ENCODE measurements at regions not wholly inside any gene's neighbourhood (a gene's known extent, or its start where the extent isn't known, plus 50 kb on each side); places are given as distances from the start of the nearest gene placed in this dataset.
"Not testable (repeated sequence)": the region's sequence is repeated elsewhere in the genome, so short reads cannot be mapped to it uniquely, and the experiment has no call there.

GRCh38 chr6:140713495-140713894 is 1339.0 kb upstream of the CITED2 start:
- Histone ChIP-seq H3K27me3 (replicated peaks; ENCODE audit: insufficient read depth) (no peaks in the 10 kb centered on the region), H3K9me3 (no peaks in the 10 kb centered on the region), H3K36me3 (no peaks in the 10 kb centered on the region), H3K4me3 (no peak overlapping the region), H3K27ac (no peak overlapping the region), H3K4me1 (replicated peaks) (no peaks in the 10 kb centered on the region)
- intact Hi-C loops (cut with DNase I): no loop called here
- no peak for DNase-seq (ENCODE audit: low spot score)
- 49% methylated on average over 1 of the region's 1 CpG for WGBS
- TF ChIP-seq POLR2AphosphoS5 (IDR thresholded peaks at IDR 0.05) (no peak), POLR2A (IDR thresholded peaks at IDR 0.05) (no peak), CTCF (IDR thresholded peaks at IDR 0.05) (no peak)

- Histone ChIP-seq H3K9me3 (no peaks in the 10 kb centered on the region), H3K4me3 (no peak overlapping the region), H3K27me3 (replicated peaks; ENCODE audit: insufficient read depth) (no peaks in the 10 kb centered on the region), H3K27ac (no peak overlapping the region), H3K36me3 (no peaks in the 10 kb centered on the region), H3K4me1 (replicated peaks) (no peaks in the 10 kb centered on the region)
- intact Hi-C loops (cut with DNase I): no loop called here
- no peak for DNase-seq (ENCODE audit: low spot score)
- no peak for TF ChIP-seq POLR2A (IDR thresholded peaks at IDR 0.05)
- no peak for TF ChIP-seq CTCF (IDR thresholded peaks at IDR 0.05)
- no peak for TF ChIP-seq POLR2AphosphoS5 (IDR thresholded peaks at IDR 0.05)
- WGBS: 38% methylated on average over 3 of the region's 3 CpGs
Observed at GRCh38 chr6:140711019-140711613, 1336.7 kb upstream of the CITED2 start.

GRCh38 chr6:140708441-140708840 is 1334.0 kb upstream of the CITED2 start:
- Histone ChIP-seq H3K36me3 (no peaks in the 10 kb centered on the region), H3K4me3 (no peak overlapping the region), H3K27me3 (replicated peaks; ENCODE audit: insufficient read depth) (no peaks in the 10 kb centered on the region), H3K27ac (no peak overlapping the region), H3K9me3 (no peaks in the 10 kb centered on the region), H3K4me1 (replicated peaks) (no peaks in the 10 kb centered on the region)
- TF ChIP-seq CTCF (IDR thresholded peaks at IDR 0.05): no peak
- TF ChIP-seq POLR2AphosphoS5 (IDR thresholded peaks at IDR 0.05): no peak
- no peak for TF ChIP-seq POLR2A (IDR thresholded peaks at IDR 0.05)
- DNase-seq (ENCODE audit: low spot score): no peak
- WGBS: 8% methylated on average over 1 of the region's 1 CpG
- intact Hi-C loops (cut with DNase I): no loop called here

GRCh38 chr6:140704008-140704407 is 1329.6 kb upstream of the CITED2 start:
- DNase-seq (ENCODE audit: low spot score); H3K27me3 ChIP-seq (replicated peaks; ENCODE audit: insufficient read depth); H3K36me3 ChIP-seq; intact Hi-C loops (cut with DNase I); H3K4me1 ChIP-seq (replicated peaks); H3K9me3 ChIP-seq; H3K27ac ChIP-seq; H3K4me3 ChIP-seq: not testable (repeated sequence)
- WGBS: 94% methylated on average over 1 of the region's 1 CpG

- intact Hi-C loops (cut with DNase I): no loop called here
- no peak overlapping the region for H3K27ac ChIP-seq
- DNase-seq (ENCODE audit: low spot score): no peak
- H3K4me3 ChIP-seq: no peak overlapping the region
- H3K36me3 ChIP-seq: no peaks in the 10 kb centered on the region
- H3K9me3 ChIP-seq: no peaks in the 10 kb centered on the region
- TF ChIP-seq CTCF (IDR thresholded peaks at IDR 0.05) (no peak), POLR2A (IDR thresholded peaks at IDR 0.05) (no peak), POLR2AphosphoS5 (IDR thresholded peaks at IDR 0.05) (peak; percentile 21)
- no peaks in the 10 kb centered on the region for H3K4me1 ChIP-seq (replicated peaks)
- H3K27me3 ChIP-seq (replicated peaks; ENCODE audit: insufficient read depth): no peaks in the 10 kb centered on the region
Observed at GRCh38 chr6:140697585-140697984, 1323.1 kb upstream of the CITED2 start.
